Endothelial cell of umbilical vein (primary cell): ENCODE measurements at regions not wholly inside any gene's neighbourhood (a gene's known extent, or its start where the extent isn't known, plus 50 kb on each side); places are given as distances from the start of the nearest gene placed in this dataset.

Experiments used
- BruUV-seq: library from RNA; stranded (reverse); fragments of 400-500 nt; replicated peaks from 2 replicates; lab custom pipeline; 2021; lab: Mats Ljungman, UMichigan
- CTCF ChIA-PET: fragments of 300-600, 350-600 bp; sonication (Branson Sonifier 250); formaldehyde crosslinking; loops from one replicate; lab custom pipeline; 2021; ENCODE audit warnings: antibody characterized with exemption, inconsistent platforms; lab: Charles Lee
- POLR2A ChIA-PET: fragments of 300-600, 350-600 bp; sonication (Branson Sonifier 250); formaldehyde crosslinking; loops from one replicate; lab custom pipeline; 2021; ENCODE audit warnings: antibody characterized with exemption, inconsistent platforms; lab: Charles Lee
- DNase-seq: peaks from one replicate; pipeline ENCODE4 v3.0.0-alpha.2; 2011; ENCODE audit warnings: low read depth, low spot score
- FAIRE-seq: peaks from 2 replicates; lab custom pipeline; 2011; peaks lifted over from hg19 to GRCh38; lab: Jason Lieb, UNC
- H2AFZ ChIP-seq: 2 replicates; pipeline ENCODE4 v1.6.0; 2012; ENCODE audit warnings: low read depth, low read length, control low read depth, inconsistent platforms
- H3K27ac ChIP-seq: 2 replicates; pipeline ENCODE4 v1.5.1; 2011; ENCODE audit warnings: low read depth, mild to moderate bottlenecking, control low read depth, low read length, moderate library complexity; ENCODE audit not compliant: insufficient read depth
- H3K27me3 ChIP-seq, 2 experiments: 2 replicates each; pipeline versions ENCODE4 v1.6.0 to v1.6.1; 2011; ENCODE audit warnings: low read length in 2 of 2, mixed read lengths in 1 of 2; ENCODE audit not compliant: control insufficient read depth in 2 of 2, insufficient read depth in 2 of 2
- H3K36me3 ChIP-seq, 2 experiments: 2 replicates in 1 of 2; 3 replicates in 1 of 2; pipeline ENCODE4 v1.5.1; 2011; ENCODE audit warnings: low read length in 2 of 2, mild to moderate bottlenecking in 1 of 2, moderate library complexity in 1 of 2; ENCODE audit not compliant: control insufficient read depth in 2 of 2, insufficient read depth in 2 of 2; ENCODE audit errors: extremely low read depth in 1 of 2
- H3K4me1 ChIP-seq: 3 replicates; pipeline ENCODE4 v1.5.1; 2011; ENCODE audit warnings: mild to moderate bottlenecking, low read length; ENCODE audit not compliant: control insufficient read depth, insufficient read depth; ENCODE audit errors: extremely low read depth
- H3K4me2 ChIP-seq: 2 replicates; pipeline ENCODE4 v1.6.1; 2011; ENCODE audit warnings: low read length, control low read depth, mixed read lengths; ENCODE audit not compliant: insufficient read depth
- H3K4me3 ChIP-seq, 3 experiments: fragments of 200-600 bp in 1 of 3; sonication (generic), shearing (Covaris generic) in 1 of 3; replicated peaks in 1 of 3; 2 replicates each; pipeline ENCODE4 v1.5.1; 2011 to 2016; ENCODE audit warnings: control low read depth in 3 of 3, low read length in 3 of 3, mild to moderate bottlenecking in 2 of 3, inconsistent platforms in 1 of 3, low read depth in 1 of 3, moderate library complexity in 1 of 3; ENCODE audit not compliant: insufficient read depth in 1 of 3
- H3K79me2 ChIP-seq: 2 replicates; pipeline ENCODE4 v1.6.0; 2012; ENCODE audit warnings: low read length, inconsistent platforms; ENCODE audit not compliant: control insufficient read depth, insufficient read depth
- H3K9ac ChIP-seq: replicated peaks from 2 replicates; pipeline ENCODE3; 2011; ENCODE audit warnings: low read length, control low read depth; ENCODE audit not compliant: insufficient read depth; ENCODE audit errors: extremely low read depth
- H3K9me1 ChIP-seq: replicated peaks from 3 replicates; pipeline ENCODE4 v1.6.0; 2011; ENCODE audit warnings: mild to moderate bottlenecking, low read length; ENCODE audit not compliant: control insufficient read depth, insufficient read depth; ENCODE audit errors: extremely low read depth
- H3K9me3 ChIP-seq: replicated peaks from 2 replicates; pipeline ENCODE4 v1.5.1; 2012; ENCODE audit warnings: low read length, inconsistent platforms; ENCODE audit not compliant: control insufficient read depth, insufficient read depth
- H4K20me1 ChIP-seq: replicated peaks from 2 replicates; pipeline ENCODE3; 2011; ENCODE audit warnings: mild to moderate bottlenecking, low read length; ENCODE audit not compliant: control insufficient read depth, insufficient read depth; ENCODE audit errors: extremely low read depth
- EZH2 ChIP-seq: IDR thresholded peaks from 2 replicates; pipeline ENCODE4 v1.6.1; 2012; ENCODE audit warnings: borderline replicate concordance, low read depth, mild to moderate bottlenecking, moderate library complexity, low read length, inconsistent platforms; ENCODE audit not compliant: severe bottlenecking
- FOS ChIP-seq: IDR thresholded peaks from 2 replicates; pipeline ENCODE4 v1.6.1; 2011; ENCODE audit warnings: mild to moderate bottlenecking, low read length, moderate library complexity, borderline replicate concordance; ENCODE audit not compliant: insufficient read depth
- GATA2 ChIP-seq: IDR thresholded peaks from 2 replicates; pipeline ENCODE4 v1.7.0; 2011; ENCODE audit warnings: low read depth, mild to moderate bottlenecking, moderate library complexity, mixed read lengths, low read length; ENCODE audit not compliant: insufficient read length, insufficient read depth
- JUN ChIP-seq: IDR thresholded peaks from 2 replicates; pipeline ENCODE4 v1.6.1; 2011; ENCODE audit warnings: borderline replicate concordance, low read depth; ENCODE audit not compliant: insufficient read length, insufficient read depth
- MAX ChIP-seq: IDR thresholded peaks from 2 replicates; pipeline ENCODE4 v1.6.1; 2011; ENCODE audit not compliant: insufficient read depth, insufficient read length
- MYC ChIP-seq: IDR thresholded peaks from one replicate; pipeline ENCODE4 v1.6.1; 2011; ENCODE audit warnings: mild to moderate bottlenecking, low read depth, low read length
- POLR2A ChIP-seq: IDR thresholded peaks from 2 replicates; pipeline ENCODE4 v1.6.1; 2012; ENCODE audit warnings: low read depth, mild to moderate bottlenecking, control low read depth, low read length
- POLR2AphosphoS5 ChIP-seq: IDR thresholded peaks from 2 replicates; pipeline ENCODE4 v1.6.1; 2012; ENCODE audit warnings: low read depth, mild to moderate bottlenecking, control low read depth, low read length, moderate library complexity; ENCODE audit not compliant: insufficient read depth
- dilution Hi-C: fragments of 300-500 bp; cut with MboI; formaldehyde crosslinking; loops from one replicate; pipeline ENCODE4 v1.15.0; 2019; ENCODE audit warnings: low sequenced_read_pairs; ENCODE audit not compliant: extremely low pct_ligation_motif_present
- intact Hi-C: fragments of 100-400 bp; cut with micrococcal nuclease; formaldehyde crosslinking; loops from one replicate; pipeline ENCODE4 v1.10.0; 2022
- TF ChIP-seq, protein P1 (sequence below), 2 donors: IDR thresholded peaks; 1 replicate in 1 of 2; 2 replicates in 1 of 2; pipeline ENCODE4 v1.5.1; 2011; ENCODE audit warnings: low read length in 2 of 2, mild to moderate bottlenecking in 2 of 2, moderate library complexity in 2 of 2, control low read depth in 1 of 2, inconsistent platforms in 1 of 2, low read depth in 1 of 2; ENCODE audit not compliant: insufficient read depth in 1 of 2; ENCODE audit errors: extremely low read depth in 1 of 2

DNA sequence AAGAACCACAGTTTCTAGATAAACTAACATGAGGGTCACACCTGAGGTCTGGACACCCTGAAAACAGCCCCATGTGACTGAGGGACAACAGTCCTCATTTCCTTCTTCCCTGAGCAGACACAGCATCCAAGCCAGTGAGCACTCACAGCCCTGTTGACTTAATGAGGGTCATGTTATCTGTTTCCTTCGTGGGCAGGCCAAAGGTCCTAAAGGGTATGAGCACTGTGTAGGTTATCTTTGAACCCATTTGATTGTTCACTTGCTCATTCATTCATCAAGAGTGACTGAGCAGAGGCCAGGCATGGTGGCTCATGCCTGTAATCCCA lies 170.7 kb upstream of the B3GAT1 start:
- Histone ChIP-seq H3K36me3 (no peaks in the 10 kb centered on the region), H3K79me2 (no peaks in the 10 kb centered on the region), H3K9ac (no peak overlapping the region), H3K27ac (no peak overlapping the region), H3K4me2 (no peak overlapping the region), H2AFZ (no peak overlapping the region), H4K20me1 (no peaks in the 10 kb centered on the region), H3K9me3 (no peaks in the 10 kb centered on the region), H3K27me3 (no peaks in the 10 kb centered on the region), H3K4me3 (no peak overlapping the region), H3K9me1 (no peaks in the 10 kb centered on the region), H3K4me1 (no peaks in the 10 kb centered on the region)
- POLR2A ChIA-PET: no interaction called here
- CTCF ChIA-PET: no interaction called here
- BruUV-seq: no TSS peak
- FAIRE-seq (no peak), DNase-seq (no peak)
- intact Hi-C loops: no loop called here
- no peak for TF ChIP-seq FOS
- TF ChIP-seq GATA2: no peak
- TF ChIP-seq POLR2A: no peak
- TF ChIP-seq EZH2: no peak
- no peak for TF ChIP-seq MAX
- TF ChIP-seq JUN: no peak
- TF ChIP-seq, protein P1, sequence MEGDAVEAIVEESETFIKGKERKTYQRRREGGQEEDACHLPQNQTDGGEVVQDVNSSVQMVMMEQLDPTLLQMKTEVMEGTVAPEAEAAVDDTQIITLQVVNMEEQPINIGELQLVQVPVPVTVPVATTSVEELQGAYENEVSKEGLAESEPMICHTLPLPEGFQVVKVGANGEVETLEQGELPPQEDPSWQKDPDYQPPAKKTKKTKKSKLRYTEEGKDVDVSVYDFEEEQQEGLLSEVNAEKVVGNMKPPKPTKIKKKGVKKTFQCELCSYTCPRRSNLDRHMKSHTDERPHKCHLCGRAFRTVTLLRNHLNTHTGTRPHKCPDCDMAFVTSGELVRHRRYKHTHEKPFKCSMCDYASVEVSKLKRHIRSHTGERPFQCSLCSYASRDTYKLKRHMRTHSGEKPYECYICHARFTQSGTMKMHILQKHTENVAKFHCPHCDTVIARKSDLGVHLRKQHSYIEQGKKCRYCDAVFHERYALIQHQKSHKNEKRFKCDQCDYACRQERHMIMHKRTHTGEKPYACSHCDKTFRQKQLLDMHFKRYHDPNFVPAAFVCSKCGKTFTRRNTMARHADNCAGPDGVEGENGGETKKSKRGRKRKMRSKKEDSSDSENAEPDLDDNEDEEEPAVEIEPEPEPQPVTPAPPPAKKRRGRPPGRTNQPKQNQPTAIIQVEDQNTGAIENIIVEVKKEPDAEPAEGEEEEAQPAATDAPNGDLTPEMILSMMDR (IDR thresholded peaks at IDR 0.05; ENCODE audit: extremely low read depth in 1 of 2, insufficient read depth in 1 of 2, low read depth in 1 of 2, low read length in 2 of 2): no peak
- no peak for TF ChIP-seq MYC
- no peak for TF ChIP-seq POLR2AphosphoS5
- dilution Hi-C loops: no loop called here
